ENCODE measurements at regions not wholly inside any gene's neighbourhood (a gene's known extent, or its start where the extent isn't known, plus 50 kb on each side); places are given as distances from the start of the nearest gene placed in this dataset.
"Not testable (repeated sequence)": the region's sequence is repeated elsewhere in the genome, so short reads cannot be mapped to it uniquely, and the experiment has no call there.

GRCh38 chr12:65741656-65742017 is 82.6 kb upstream of the HMGA2 start:
- in situ Hi-C loops (cut with MboI; ENCODE audit: low pct_unique_long_range_greater_than_20kb, low sequenced_read_pairs), result no loop called here
- no peak for DNase-seq

- DNase-seq, result no peak
- in situ Hi-C loops (cut with MboI; ENCODE audit: low pct_unique_long_range_greater_than_20kb, low sequenced_read_pairs), result no loop called here
Observed at GRCh38 chr12:65742018-65743010, 82.0 kb upstream of the HMGA2 start.

- in situ Hi-C loops (cut with MboI; ENCODE audit: low pct_unique_long_range_greater_than_20kb, low sequenced_read_pairs); DNase-seq: not testable (repeated sequence)
Observed at GRCh38 chr12:65744236-65744840, 79.9 kb upstream of the HMGA2 start.

GRCh38 chr12:65747338-65747737 is 76.9 kb upstream of the HMGA2 start:
- no peak for DNase-seq
- in situ Hi-C loops (cut with MboI; ENCODE audit: low pct_unique_long_range_greater_than_20kb, low sequenced_read_pairs), result no loop called here

GRCh38 chr12:65748332-65748731 is 76.0 kb upstream of the HMGA2 start:
- no peak for DNase-seq
- in situ Hi-C loops (cut with MboI; ENCODE audit: low pct_unique_long_range_greater_than_20kb, low sequenced_read_pairs), result no loop called here

- no peak for DNase-seq
- in situ Hi-C loops (cut with MboI; ENCODE audit: low pct_unique_long_range_greater_than_20kb, low sequenced_read_pairs), result no loop called here
Observed at GRCh38 chr12:65754290-65754689, 70.0 kb upstream of the HMGA2 start.

GRCh38 chr12:65754744-65755595 is 69.3 kb upstream of the HMGA2 start:
- no peak for DNase-seq
- in situ Hi-C loops (cut with MboI; ENCODE audit: low pct_unique_long_range_greater_than_20kb, low sequenced_read_pairs), result no loop called here

- in situ Hi-C loops (cut with MboI; ENCODE audit: low pct_unique_long_range_greater_than_20kb, low sequenced_read_pairs), result no loop called here
- DNase-seq, result no peak
Observed at GRCh38 chr12:65755596-65755978, 68.7 kb upstream of the HMGA2 start.

- in situ Hi-C loops (cut with MboI; ENCODE audit: low pct_unique_long_range_greater_than_20kb, low sequenced_read_pairs), result no loop called here
- no peak for DNase-seq
Observed at GRCh38 chr12:65756267-65756666, 68.0 kb upstream of the HMGA2 start.

GRCh38 chr12:65756956-65757511 is 67.2 kb upstream of the HMGA2 start:
- DNase-seq, result no peak
- in situ Hi-C loops (cut with MboI; ENCODE audit: low pct_unique_long_range_greater_than_20kb, low sequenced_read_pairs), result no loop called here

- in situ Hi-C loops (cut with MboI; ENCODE audit: low pct_unique_long_range_greater_than_20kb, low sequenced_read_pairs), result no loop called here
- no peak for DNase-seq
Observed at GRCh38 chr12:65758401-65758800, 65.9 kb upstream of the HMGA2 start.

- in situ Hi-C loops (cut with MboI; ENCODE audit: low pct_unique_long_range_greater_than_20kb, low sequenced_read_pairs), result no loop called here
- no peak for DNase-seq
Observed at GRCh38 chr12:65759735-65760134, 64.5 kb upstream of the HMGA2 start.

GRCh38 chr12:65761301-65761700 is 63.0 kb upstream of the HMGA2 start:
- DNase-seq, result no peak
- in situ Hi-C loops (cut with MboI; ENCODE audit: low pct_unique_long_range_greater_than_20kb, low sequenced_read_pairs), result no loop called here

GRCh38 chr12:65764325-65764724 is 60.0 kb upstream of the HMGA2 start:
- in situ Hi-C loops (cut with MboI; ENCODE audit: low pct_unique_long_range_greater_than_20kb, low sequenced_read_pairs), result no loop called here

GRCh38 chr12:65765436-65765813 is 58.9 kb upstream of the HMGA2 start:
- in situ Hi-C loops (cut with MboI; ENCODE audit: low pct_unique_long_range_greater_than_20kb, low sequenced_read_pairs), result no loop called here
- DNase-seq, result no peak

More at GRCh38 chr12:65764325-65764724, 60.0 kb upstream of the HMGA2 start:
- DNase-seq, result no peak

- DNase-seq, result no peak
- in situ Hi-C loops (cut with MboI; ENCODE audit: low pct_unique_long_range_greater_than_20kb, low sequenced_read_pairs), result no loop called here
Observed at GRCh38 chr12:65769880-65770279, 54.4 kb upstream of the HMGA2 start.

All from KBM-7 (cell line).